GM12878 (cell line): ENCODE measurements at regions not wholly inside any gene's neighbourhood (a gene's known extent, or its start where the extent isn't known, plus 50 kb on each side); places are given as distances from the start of the nearest gene placed in this dataset.

Experiments used
- ATAC-seq: fragments of 200-7000 bp; cut with Tn5 transposase; 3 replicates; pipeline ENCODE4 v1.9.1; 2020; ENCODE audit warnings: mild to moderate bottlenecking, moderate library complexity
- BruUV-seq: library from RNA; stranded (reverse); fragments of 400-500 nt; replicated peaks from 2 replicates; lab custom pipeline; 2021; lab: Mats Ljungman, UMichigan
- CTCF ChIA-PET: fragments of 300-600 bp; sonication (Branson Sonifier 250); formaldehyde crosslinking; extraction: SDS; loops from one replicate; lab custom pipeline; 2021; ENCODE audit warnings: inconsistent platforms; lab: Yijun Ruan, JAX
- POLR2A ChIA-PET: fragments of 350-600 bp; formaldehyde crosslinking; extraction: SDS; loops from one replicate; lab custom pipeline; 2021; ENCODE audit warnings: inconsistent platforms; lab: Charles Lee
- RAD21 ChIA-PET: fragments of 300-600 bp; sonication (Branson Sonifier 250); formaldehyde crosslinking; loops from one replicate; lab custom pipeline; 2023; ENCODE audit warnings: antibody characterized with exemption; ENCODE audit not compliant: unreplicated experiment; lab: Charles Lee
- SMC1A ChIA-PET: fragments of 300-600 bp; sonication (Branson Sonifier 250); formaldehyde crosslinking; loops from one replicate; lab custom pipeline; 2023; ENCODE audit not compliant: unreplicated experiment, uncharacterized antibody; lab: Charles Lee
- DNase-seq: peaks from one replicate; pipeline ENCODE4 v3.0.0-alpha.2; 2011; ENCODE audit warnings: low read depth, low spot score
- FAIRE-seq: peaks from 3 replicates; lab custom pipeline; 2011; peaks lifted over from hg19 to GRCh38; lab: Jason Lieb, UNC
- H2AFZ ChIP-seq: 2 replicates; pipeline ENCODE4 v1.6.0; 2011; ENCODE audit warnings: low read depth, low read length, control low read depth; ENCODE audit not compliant: control insufficient read depth
- H3K27ac ChIP-seq: 2 replicates; pipeline ENCODE4 v1.5.1; 2011; ENCODE audit warnings: control low read depth; ENCODE audit not compliant: control insufficient read depth, insufficient read depth
- H3K27me3 ChIP-seq, 2 experiments: replicated peaks in 1 of 2; 2 replicates each; pipeline versions ENCODE4 v1.6.0 to v1.6.1; 2011; ENCODE audit warnings: low read length in 1 of 2; ENCODE audit not compliant: control insufficient read depth in 2 of 2, insufficient read depth in 2 of 2
- H3K36me3 ChIP-seq, 2 experiments: 2 replicates each; pipeline ENCODE4 v1.5.1; 2011; ENCODE audit warnings: low read length in 1 of 2; ENCODE audit not compliant: control insufficient read depth in 2 of 2, insufficient read depth in 2 of 2
- H3K4me1 ChIP-seq: 2 replicates; pipeline ENCODE4 v1.6.1; 2011; ENCODE audit warnings: mild to moderate bottlenecking, low read length, moderate library complexity, mixed read lengths; ENCODE audit not compliant: control insufficient read depth, insufficient read depth
- H3K4me2 ChIP-seq: 2 replicates; pipeline ENCODE4 v1.6.0; 2011; ENCODE audit warnings: control low read depth; ENCODE audit not compliant: control insufficient read depth, insufficient read depth
- H3K4me3 ChIP-seq: fragments of 200-600 bp; sonication (generic); 2 replicates; pipeline ENCODE4 v1.5.1; 2016
- H3K79me2 ChIP-seq: 2 replicates; pipeline ENCODE4 v1.6.0; 2011; ENCODE audit warnings: low read length; ENCODE audit not compliant: control insufficient read depth, insufficient read depth
- H3K9ac ChIP-seq: 2 replicates; pipeline ENCODE4 v1.8.0; 2011; ENCODE audit warnings: low read length, control low read depth, mixed read lengths; ENCODE audit not compliant: control insufficient read depth, insufficient read depth
- H3K9me3 ChIP-seq: replicated peaks from 3 replicates; pipeline ENCODE4 v1.5.1; 2011; ENCODE audit warnings: mild to moderate bottlenecking, low read length; ENCODE audit not compliant: control insufficient read depth, insufficient read depth
- H4K20me1 ChIP-seq: 2 replicates; pipeline ENCODE4 v1.6.0; 2011; ENCODE audit not compliant: control insufficient read depth, insufficient read depth
- BRCA1 ChIP-seq: IDR thresholded peaks from 2 replicates; pipeline ENCODE4 v1.6.1; 2011; ENCODE audit warnings: low read depth, low read length, improper control_type of control experiment
- DPF2 ChIP-seq: fragments of 450-650 bp; IDR thresholded peaks from 2 replicates; pipeline ENCODE4 v1.6.1; 2017; ENCODE audit warnings: mild to moderate bottlenecking
- LARP7 ChIP-seq: fragments of 450-650 bp; IDR thresholded peaks from 2 replicates; pipeline ENCODE4 v1.6.1; 2017; ENCODE audit warnings: mild to moderate bottlenecking
- MXI1 ChIP-seq: fragments of 150-350 bp; IDR thresholded peaks from 2 replicates; pipeline ENCODE4 v1.6.1; 2011; ENCODE audit warnings: low read depth, mild to moderate bottlenecking, inconsistent platforms, low read length, improper control_type of control experiment
- NFIC ChIP-seq: IDR thresholded peaks from 2 replicates; pipeline ENCODE4 v1.6.1; 2012; ENCODE audit warnings: low read depth, mild to moderate bottlenecking, inconsistent platforms, low read length, moderate library complexity
- PAX5 ChIP-seq: IDR thresholded peaks from 2 replicates; pipeline ENCODE4 v1.6.1; 2011; ENCODE audit warnings: low read depth, low read length, borderline replicate concordance
- ZNF207 ChIP-seq: fragments of 450-650 bp; IDR thresholded peaks from 2 replicates; pipeline ENCODE4 v1.6.1; 2014; ENCODE audit warnings: antibody characterized with exemption, mild to moderate bottlenecking, borderline replicate concordance
- WGBS: methylation state at CpG from one replicate; pipeline ENCODE4 v1.1.6; 2016; ENCODE audit warnings: low lambda C conversion rate; ENCODE audit not compliant: insufficient replicate concordance, insufficient coverage; ENCODE audit errors: missing lambda C conversion rate; 5-methylcytosine and 5-hydroxymethylcytosine counted together
- in situ Hi-C: fragments of 300-500 bp; cut with MboI; formaldehyde crosslinking; loops from 9 replicates; pipeline ENCODE4 v1.14.3; 2018; ENCODE audit warnings: mixed read lengths
- intact Hi-C: fragments of 100-400 bp; cut with micrococcal nuclease; formaldehyde crosslinking; loops from one replicate; pipeline ENCODE4 v1.14.2; 2022; ENCODE audit not compliant: unreplicated experiment
- TF ChIP-seq, protein P1 (sequence below): fragments of 450-650 bp; IDR thresholded peaks from 2 replicates; pipeline ENCODE4 v1.6.1; 2018; ENCODE audit warnings: mild to moderate bottlenecking, low read depth, moderate library complexity; ENCODE audit not compliant: partially characterized antibody
- TF ChIP-seq, protein P2 (sequence below): fragments of 450-650 bp; IDR thresholded peaks from 2 replicates; pipeline ENCODE4 v1.6.1; 2017; ENCODE audit warnings: antibody characterized with exemption, mild to moderate bottlenecking, moderate library complexity
- TF ChIP-seq, protein P3 (sequence below): fragments of 450-650 bp; IDR thresholded peaks from 2 replicates; pipeline ENCODE4 v1.6.1; 2017; ENCODE audit warnings: mild to moderate bottlenecking, moderate library complexity
- TF ChIP-seq, protein P4 (sequence below), 3 experiments: IDR thresholded peaks in 2 of 3; conservative IDR thresholded peaks in 1 of 3; 2 replicates each; pipeline ENCODE4 v1.5.1; 2011; ENCODE audit warnings: low read depth in 3 of 3, low read length in 3 of 3, mild to moderate bottlenecking in 3 of 3, control low read depth in 2 of 3, moderate library complexity in 2 of 3, inconsistent platforms in 1 of 3, mixed read lengths in 1 of 3; ENCODE audit not compliant: control insufficient read depth in 2 of 3, insufficient read depth in 1 of 3; ENCODE audit errors: extremely low read depth in 1 of 3

DNA sequence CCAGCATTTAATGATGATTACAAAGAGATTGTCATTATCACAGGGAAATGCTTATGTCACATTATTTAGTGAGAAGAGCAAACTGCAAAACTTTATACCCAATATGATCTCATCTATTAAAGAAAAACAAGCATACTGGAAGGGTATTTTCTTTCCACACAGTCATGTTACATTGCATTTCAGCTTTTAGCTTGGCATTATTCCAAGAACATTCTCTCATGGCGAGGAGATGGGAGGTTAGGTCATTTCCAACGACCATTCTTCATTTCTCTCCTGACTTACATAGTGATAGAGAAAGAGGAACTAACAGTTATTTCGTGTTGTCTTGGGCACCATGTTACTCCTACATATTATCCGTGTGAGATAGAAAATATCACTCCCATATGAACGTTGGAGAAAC lies 309.4 kb upstream of the XYLT1 start:
- Histone ChIP-seq H3K9ac (no peak overlapping the region), H3K9me3 (no peaks in the 10 kb centered on the region), H3K4me1 (no peaks in the 10 kb centered on the region), H3K27me3 (no peaks in the 10 kb centered on the region), H3K4me2 (no peak overlapping the region), H3K79me2 (no peaks in the 10 kb centered on the region), H3K27ac (no peak overlapping the region), H4K20me1 (no peaks in the 10 kb centered on the region), H2AFZ (no peak overlapping the region), H3K4me3 (no peak overlapping the region), H3K36me3 (no peaks in the 10 kb centered on the region)
- no peak for ATAC-seq
- FAIRE-seq = no peak
- BruUV-seq = no TSS peak
- POLR2A ChIA-PET = no interaction called here
- intact Hi-C loops = no loop called here
- in situ Hi-C loops = no loop called here
- 11% methylated on average over 5 of the region's 5 CpGs for WGBS
- RAD21 ChIA-PET = no interaction called here
- SMC1A ChIA-PET = no interaction called here
- CTCF ChIA-PET = interaction anchor here (0.8 kb wide), 1 partner anchor 44 kb away, joined by 3 read pairs; no protein-coding TSS in a partner anchor
- no peak for DNase-seq
- TF ChIP-seq, protein P1, sequence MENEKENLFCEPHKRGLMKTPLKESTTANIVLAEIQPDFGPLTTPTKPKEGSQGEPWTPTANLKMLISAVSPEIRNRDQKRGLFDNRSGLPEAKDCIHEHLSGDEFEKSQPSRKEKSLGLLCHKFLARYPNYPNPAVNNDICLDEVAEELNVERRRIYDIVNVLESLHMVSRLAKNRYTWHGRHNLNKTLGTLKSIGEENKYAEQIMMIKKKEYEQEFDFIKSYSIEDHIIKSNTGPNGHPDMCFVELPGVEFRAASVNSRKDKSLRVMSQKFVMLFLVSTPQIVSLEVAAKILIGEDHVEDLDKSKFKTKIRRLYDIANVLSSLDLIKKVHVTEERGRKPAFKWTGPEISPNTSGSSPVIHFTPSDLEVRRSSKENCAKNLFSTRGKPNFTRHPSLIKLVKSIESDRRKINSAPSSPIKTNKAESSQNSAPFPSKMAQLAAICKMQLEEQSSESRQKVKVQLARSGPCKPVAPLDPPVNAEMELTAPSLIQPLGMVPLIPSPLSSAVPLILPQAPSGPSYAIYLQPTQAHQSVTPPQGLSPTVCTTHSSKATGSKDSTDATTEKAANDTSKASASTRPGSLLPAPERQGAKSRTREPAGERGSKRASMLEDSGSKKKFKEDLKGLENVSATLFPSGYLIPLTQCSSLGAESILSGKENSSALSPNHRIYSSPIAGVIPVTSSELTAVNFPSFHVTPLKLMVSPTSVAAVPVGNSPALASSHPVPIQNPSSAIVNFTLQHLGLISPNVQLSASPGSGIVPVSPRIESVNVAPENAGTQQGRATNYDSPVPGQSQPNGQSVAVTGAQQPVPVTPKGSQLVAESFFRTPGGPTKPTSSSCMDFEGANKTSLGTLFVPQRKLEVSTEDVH = no peak
- TF ChIP-seq ZNF207 (no peak), DPF2 (no peak), LARP7 (no peak), PAX5 (no peak), MXI1 (no peak), NFIC (no peak), BRCA1 (no peak)
- TF ChIP-seq, protein P2, sequence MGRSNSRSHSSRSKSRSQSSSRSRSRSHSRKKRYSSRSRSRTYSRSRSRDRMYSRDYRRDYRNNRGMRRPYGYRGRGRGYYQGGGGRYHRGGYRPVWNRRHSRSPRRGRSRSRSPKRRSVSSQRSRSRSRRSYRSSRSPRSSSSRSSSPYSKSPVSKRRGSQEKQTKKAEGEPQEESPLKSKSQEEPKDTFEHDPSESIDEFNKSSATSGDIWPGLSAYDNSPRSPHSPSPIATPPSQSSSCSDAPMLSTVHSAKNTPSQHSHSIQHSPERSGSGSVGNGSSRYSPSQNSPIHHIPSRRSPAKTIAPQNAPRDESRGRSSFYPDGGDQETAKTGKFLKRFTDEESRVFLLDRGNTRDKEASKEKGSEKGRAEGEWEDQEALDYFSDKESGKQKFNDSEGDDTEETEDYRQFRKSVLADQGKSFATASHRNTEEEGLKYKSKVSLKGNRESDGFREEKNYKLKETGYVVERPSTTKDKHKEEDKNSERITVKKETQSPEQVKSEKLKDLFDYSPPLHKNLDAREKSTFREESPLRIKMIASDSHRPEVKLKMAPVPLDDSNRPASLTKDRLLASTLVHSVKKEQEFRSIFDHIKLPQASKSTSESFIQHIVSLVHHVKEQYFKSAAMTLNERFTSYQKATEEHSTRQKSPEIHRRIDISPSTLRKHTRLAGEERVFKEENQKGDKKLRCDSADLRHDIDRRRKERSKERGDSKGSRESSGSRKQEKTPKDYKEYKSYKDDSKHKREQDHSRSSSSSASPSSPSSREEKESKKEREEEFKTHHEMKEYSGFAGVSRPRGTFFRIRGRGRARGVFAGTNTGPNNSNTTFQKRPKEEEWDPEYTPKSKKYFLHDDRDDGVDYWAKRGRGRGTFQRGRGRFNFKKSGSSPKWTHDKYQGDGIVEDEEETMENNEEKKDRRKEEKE = no peak
- TF ChIP-seq, protein P3, sequence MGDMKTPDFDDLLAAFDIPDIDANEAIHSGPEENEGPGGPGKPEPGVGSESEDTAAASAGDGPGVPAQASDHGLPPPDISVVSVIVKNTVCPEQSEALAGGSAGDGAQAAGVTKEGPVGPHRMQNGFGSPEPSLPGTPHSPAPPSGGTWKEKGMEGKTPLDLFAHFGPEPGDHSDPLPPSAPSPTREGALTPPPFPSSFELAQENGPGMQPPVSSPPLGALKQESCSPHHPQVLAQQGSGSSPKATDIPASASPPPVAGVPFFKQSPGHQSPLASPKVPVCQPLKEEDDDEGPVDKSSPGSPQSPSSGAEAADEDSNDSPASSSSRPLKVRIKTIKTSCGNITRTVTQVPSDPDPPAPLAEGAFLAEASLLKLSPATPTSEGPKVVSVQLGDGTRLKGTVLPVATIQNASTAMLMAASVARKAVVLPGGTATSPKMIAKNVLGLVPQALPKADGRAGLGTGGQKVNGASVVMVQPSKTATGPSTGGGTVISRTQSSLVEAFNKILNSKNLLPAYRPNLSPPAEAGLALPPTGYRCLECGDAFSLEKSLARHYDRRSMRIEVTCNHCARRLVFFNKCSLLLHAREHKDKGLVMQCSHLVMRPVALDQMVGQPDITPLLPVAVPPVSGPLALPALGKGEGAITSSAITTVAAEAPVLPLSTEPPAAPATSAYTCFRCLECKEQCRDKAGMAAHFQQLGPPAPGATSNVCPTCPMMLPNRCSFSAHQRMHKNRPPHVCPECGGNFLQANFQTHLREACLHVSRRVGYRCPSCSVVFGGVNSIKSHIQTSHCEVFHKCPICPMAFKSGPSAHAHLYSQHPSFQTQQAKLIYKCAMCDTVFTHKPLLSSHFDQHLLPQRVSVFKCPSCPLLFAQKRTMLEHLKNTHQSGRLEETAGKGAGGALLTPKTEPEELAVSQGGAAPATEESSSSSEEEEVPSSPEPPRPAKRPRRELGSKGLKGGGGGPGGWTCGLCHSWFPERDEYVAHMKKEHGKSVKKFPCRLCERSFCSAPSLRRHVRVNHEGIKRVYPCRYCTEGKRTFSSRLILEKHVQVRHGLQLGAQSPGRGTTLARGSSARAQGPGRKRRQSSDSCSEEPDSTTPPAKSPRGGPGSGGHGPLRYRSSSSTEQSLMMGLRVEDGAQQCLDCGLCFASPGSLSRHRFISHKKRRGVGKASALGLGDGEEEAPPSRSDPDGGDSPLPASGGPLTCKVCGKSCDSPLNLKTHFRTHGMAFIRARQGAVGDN = no peak
- TF ChIP-seq, protein P4, sequence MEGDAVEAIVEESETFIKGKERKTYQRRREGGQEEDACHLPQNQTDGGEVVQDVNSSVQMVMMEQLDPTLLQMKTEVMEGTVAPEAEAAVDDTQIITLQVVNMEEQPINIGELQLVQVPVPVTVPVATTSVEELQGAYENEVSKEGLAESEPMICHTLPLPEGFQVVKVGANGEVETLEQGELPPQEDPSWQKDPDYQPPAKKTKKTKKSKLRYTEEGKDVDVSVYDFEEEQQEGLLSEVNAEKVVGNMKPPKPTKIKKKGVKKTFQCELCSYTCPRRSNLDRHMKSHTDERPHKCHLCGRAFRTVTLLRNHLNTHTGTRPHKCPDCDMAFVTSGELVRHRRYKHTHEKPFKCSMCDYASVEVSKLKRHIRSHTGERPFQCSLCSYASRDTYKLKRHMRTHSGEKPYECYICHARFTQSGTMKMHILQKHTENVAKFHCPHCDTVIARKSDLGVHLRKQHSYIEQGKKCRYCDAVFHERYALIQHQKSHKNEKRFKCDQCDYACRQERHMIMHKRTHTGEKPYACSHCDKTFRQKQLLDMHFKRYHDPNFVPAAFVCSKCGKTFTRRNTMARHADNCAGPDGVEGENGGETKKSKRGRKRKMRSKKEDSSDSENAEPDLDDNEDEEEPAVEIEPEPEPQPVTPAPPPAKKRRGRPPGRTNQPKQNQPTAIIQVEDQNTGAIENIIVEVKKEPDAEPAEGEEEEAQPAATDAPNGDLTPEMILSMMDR (IDR thresholded peaks at IDR 0.05 in 2 of 3, conservative IDR thresholded peaks at IDR 0.05 in 1 of 3; ENCODE audit: control insufficient read depth in 2 of 3, extremely low read depth in 1 of 3, insufficient read depth in 1 of 3, low read depth in 3 of 3, low read length in 3 of 3) = no peak
